Loucy (cell line): ENCODE measurements at regions not wholly inside any gene's neighbourhood (a gene's known extent, or its start where the extent isn't known, plus 50 kb on each side); places are given as distances from the start of the nearest gene placed in this dataset.

Source experiments
- H2AFZ ChIP-seq: fragments of 200-600 bp; sonication (generic); 2 replicates; pipeline ENCODE4 v1.6.0; 2016; ENCODE audit warnings: antibody characterized with exemption, mild to moderate bottlenecking, low read length, moderate library complexity
- H3F3A ChIP-seq: fragments of 200-600 bp; 2 replicates; pipeline ENCODE4 v1.6.0; 2016; ENCODE audit warnings: antibody characterized with exemption, low read depth, mild to moderate bottlenecking
- H3K27me3 ChIP-seq: fragments of 200-600 bp; sonication (generic); 2 replicates; pipeline ENCODE4 v1.6.1; 2014; ENCODE audit warnings: low read length, mild to moderate bottlenecking; ENCODE audit not compliant: insufficient read depth, poor library complexity, severe bottlenecking
- H3K36me3 ChIP-seq: fragments of 200-600 bp; sonication (generic); 2 replicates; pipeline ENCODE4 v1.6.1; 2016; ENCODE audit warnings: low read length; ENCODE audit not compliant: insufficient read depth
- H3K4me1 ChIP-seq: fragments of 200-600 bp; sonication (generic); 2 replicates; pipeline ENCODE4 v1.5.1; 2014; ENCODE audit warnings: low read length, mild to moderate bottlenecking; ENCODE audit not compliant: insufficient read depth, poor library complexity, severe bottlenecking
- H3K4me2 ChIP-seq: fragments of 200-600 bp; sonication (generic); 2 replicates; pipeline ENCODE4 v1.6.0; 2014; ENCODE audit warnings: antibody characterized with exemption, low read length, low read depth, mild to moderate bottlenecking; ENCODE audit not compliant: poor library complexity, severe bottlenecking
- H3K4me3 ChIP-seq: fragments of 200-600 bp; sonication (generic); 2 replicates; pipeline ENCODE4 v1.5.1; 2014; ENCODE audit warnings: low read length, mild to moderate bottlenecking, mixed read lengths; ENCODE audit not compliant: poor library complexity, severe bottlenecking
- H3K79me2 ChIP-seq: fragments of 200-600 bp; sonication (generic); 2 replicates; pipeline ENCODE4 v1.6.1; 2014; ENCODE audit warnings: low read length; ENCODE audit not compliant: insufficient read depth
- H3K9ac ChIP-seq: fragments of 200-600 bp; sonication (generic); 2 replicates; pipeline ENCODE4 v1.6.0; 2014; ENCODE audit warnings: mild to moderate bottlenecking, low read depth, low read length, moderate library complexity; ENCODE audit not compliant: poor library complexity, severe bottlenecking
- H3K9me2 ChIP-seq: fragments of 200-600 bp; sonication (generic); replicated peaks from 2 replicates; pipeline ENCODE4 v1.6.1; 2016; ENCODE audit warnings: low read depth, low read length, mixed read lengths
- H3K9me3 ChIP-seq: fragments of 200-600 bp; sonication (generic); 2 replicates; pipeline ENCODE4 v1.6.1; 2014; ENCODE audit warnings: mild to moderate bottlenecking, antibody characterized with exemption, low read length, low read depth; ENCODE audit not compliant: insufficient read depth
- H4K20me1 ChIP-seq: fragments of 200-600 bp; sonication (generic); 2 replicates; pipeline ENCODE4 v1.6.0; 2014; ENCODE audit warnings: antibody characterized with exemption, low read length, mild to moderate bottlenecking; ENCODE audit not compliant: insufficient read depth, poor library complexity, severe bottlenecking
- EZH2phosphoT487 ChIP-seq: fragments of 200-600 bp; IDR thresholded peaks from 2 replicates; pipeline ENCODE4 v1.6.1; 2018; ENCODE audit warnings: antibody characterized with exemption, mild to moderate bottlenecking, moderate library complexity, borderline replicate concordance
- TF ChIP-seq, protein P1 (sequence below): fragments of 200-600 bp; sonication (generic); conservative IDR thresholded peaks from 2 replicates; pipeline ENCODE4 v1.5.1; 2014; ENCODE audit warnings: mild to moderate bottlenecking, antibody characterized with exemption, low read length

DNA sequence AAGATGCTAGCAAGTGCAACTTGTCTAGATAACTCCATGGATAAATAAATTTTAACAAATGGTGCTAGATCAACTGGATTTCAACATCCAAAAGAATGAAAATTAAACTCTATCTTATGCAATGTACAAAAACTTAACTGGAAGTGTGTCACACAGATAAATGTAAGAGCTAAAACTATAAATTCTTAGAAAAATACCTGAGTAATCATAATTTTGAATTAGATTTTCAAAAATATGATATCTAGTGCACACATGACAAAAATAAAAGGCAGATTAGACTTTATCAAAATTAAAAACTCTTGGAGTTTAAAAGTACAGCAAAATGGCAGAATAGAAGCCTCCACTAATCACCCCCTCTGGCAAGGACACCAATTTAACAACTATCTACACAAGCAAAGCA, 1791.2 kb upstream of the CDH6 start:
- H3K36me3 ChIP-seq: no peaks in the 10 kb centered on the region
- H3K27me3 ChIP-seq: no peaks in the 10 kb centered on the region
- no peak overlapping the region for H3K4me3 ChIP-seq
- H3K9me2 ChIP-seq: no peaks in the 10 kb centered on the region
- no peaks in the 10 kb centered on the region for H3K9me3 ChIP-seq
- no peaks in the 10 kb centered on the region for H3K79me2 ChIP-seq
- H3F3A ChIP-seq: no peaks in the 10 kb centered on the region
- no peak overlapping the region for H3K4me2 ChIP-seq
- no peaks in the 10 kb centered on the region for H4K20me1 ChIP-seq
- TF ChIP-seq, protein P1, sequence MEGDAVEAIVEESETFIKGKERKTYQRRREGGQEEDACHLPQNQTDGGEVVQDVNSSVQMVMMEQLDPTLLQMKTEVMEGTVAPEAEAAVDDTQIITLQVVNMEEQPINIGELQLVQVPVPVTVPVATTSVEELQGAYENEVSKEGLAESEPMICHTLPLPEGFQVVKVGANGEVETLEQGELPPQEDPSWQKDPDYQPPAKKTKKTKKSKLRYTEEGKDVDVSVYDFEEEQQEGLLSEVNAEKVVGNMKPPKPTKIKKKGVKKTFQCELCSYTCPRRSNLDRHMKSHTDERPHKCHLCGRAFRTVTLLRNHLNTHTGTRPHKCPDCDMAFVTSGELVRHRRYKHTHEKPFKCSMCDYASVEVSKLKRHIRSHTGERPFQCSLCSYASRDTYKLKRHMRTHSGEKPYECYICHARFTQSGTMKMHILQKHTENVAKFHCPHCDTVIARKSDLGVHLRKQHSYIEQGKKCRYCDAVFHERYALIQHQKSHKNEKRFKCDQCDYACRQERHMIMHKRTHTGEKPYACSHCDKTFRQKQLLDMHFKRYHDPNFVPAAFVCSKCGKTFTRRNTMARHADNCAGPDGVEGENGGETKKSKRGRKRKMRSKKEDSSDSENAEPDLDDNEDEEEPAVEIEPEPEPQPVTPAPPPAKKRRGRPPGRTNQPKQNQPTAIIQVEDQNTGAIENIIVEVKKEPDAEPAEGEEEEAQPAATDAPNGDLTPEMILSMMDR: no peak
- TF ChIP-seq EZH2phosphoT487: no peak
- H2AFZ ChIP-seq: no peak overlapping the region
- H3K9ac ChIP-seq: no peak overlapping the region
- no peaks in the 10 kb centered on the region for H3K4me1 ChIP-seq

DNA sequence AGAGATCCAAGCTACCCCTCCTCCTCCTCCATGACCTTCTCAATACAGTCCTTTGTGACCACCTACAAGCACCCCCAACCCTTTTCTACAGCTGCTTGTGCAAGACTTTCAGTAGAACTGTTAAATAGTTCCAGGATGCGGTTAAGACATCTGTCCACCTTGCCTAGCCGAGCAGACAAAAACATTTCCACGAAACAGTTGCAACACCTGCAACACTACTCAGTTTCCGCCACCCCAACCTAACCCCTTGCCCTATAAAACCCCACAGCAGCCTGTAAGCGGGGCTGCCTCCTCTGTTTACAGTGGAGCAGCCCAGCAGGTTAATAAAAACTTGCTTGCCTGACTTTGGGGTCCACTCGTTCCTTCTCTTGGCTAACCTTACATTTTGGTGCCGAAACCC, 1803.5 kb upstream of the CDH6 start:
- H3K4me1 ChIP-seq: no peaks in the 10 kb centered on the region
- H3K9ac ChIP-seq: no peak overlapping the region
- no peaks in the 10 kb centered on the region for H4K20me1 ChIP-seq
- H3K27me3 ChIP-seq: no peaks in the 10 kb centered on the region
- no peaks in the 10 kb centered on the region for H3K9me3 ChIP-seq
- no peak overlapping the region for H3K4me3 ChIP-seq
- TF ChIP-seq, protein P1: no peak
- no peak for TF ChIP-seq EZH2phosphoT487
- H3K79me2 ChIP-seq: no peaks in the 10 kb centered on the region
- no peaks in the 10 kb centered on the region for H3F3A ChIP-seq
- H3K36me3 ChIP-seq: no peaks in the 10 kb centered on the region
- no peaks in the 10 kb centered on the region for H3K9me2 ChIP-seq
- no peak overlapping the region for H3K4me2 ChIP-seq
- no peak overlapping the region for H2AFZ ChIP-seq

DNA sequence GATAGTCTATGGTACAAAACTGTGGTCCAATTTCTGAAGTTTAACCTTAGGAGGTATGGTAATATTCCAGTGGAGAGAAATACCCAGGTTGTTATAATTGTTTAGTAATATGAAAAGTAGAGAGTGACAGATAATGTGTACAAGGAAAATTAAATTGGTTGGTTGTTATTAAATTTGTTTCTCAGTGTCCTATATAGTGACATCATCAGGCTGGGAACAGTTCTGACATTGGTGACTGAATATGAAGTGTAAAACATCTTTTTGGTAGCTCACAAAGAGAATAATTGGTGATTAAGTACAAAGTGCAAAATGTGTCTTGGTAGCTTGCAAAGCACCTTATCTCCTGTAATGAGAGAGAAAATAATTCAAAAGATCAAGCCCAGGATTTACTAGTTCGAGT, 1806.1 kb upstream of the CDH6 start:
- Histone ChIP-seq H3K4me2 (no peak overlapping the region), H4K20me1 (no peaks in the 10 kb centered on the region), H3K9me2 (no peaks in the 10 kb centered on the region), H3K9ac (no peak overlapping the region), H3K9me3 (no peaks in the 10 kb centered on the region), H3K4me1 (no peaks in the 10 kb centered on the region), H3K79me2 (no peaks in the 10 kb centered on the region), H3K4me3 (no peak overlapping the region), H3F3A (no peaks in the 10 kb centered on the region), H2AFZ (no peak overlapping the region), H3K27me3 (no peaks in the 10 kb centered on the region), H3K36me3 (no peaks in the 10 kb centered on the region)
- TF ChIP-seq, protein P1: no peak
- TF ChIP-seq EZH2phosphoT487: no peak
